ENCODE measurements at regions not wholly inside any gene's neighbourhood (a gene's known extent, or its start where the extent isn't known, plus 50 kb on each side); places are given as distances from the start of the nearest gene placed in this dataset.

GRCh38 chr2:13694673-13695072 lies 937.8 kb upstream of the LRATD1 start:
- no peaks in the 10 kb centered on the region for H3K79me2 ChIP-seq (replicated peaks; ENCODE audit: insufficient read depth)
- no peak overlapping the region for H3K4me3 ChIP-seq
- no peak overlapping the region for H3K27ac ChIP-seq (ENCODE audit: low read depth)
- H3K36me3 Mint-ChIP-seq (ENCODE audit: low read depth), result no peaks in the 10 kb centered on the region
- ATAC-seq (no peak), DNase-seq (ENCODE audit: low spot score) (no peak)
- no peaks in the 10 kb centered on the region; the same call in none of the 2 replicates for H3K9me2 ChIP-seq (ENCODE audit: insufficient read depth)
- no peaks in the 10 kb centered on the region for H3K4me1 ChIP-seq (ENCODE audit: insufficient read depth)
- TF ChIP-seq REST (IDR thresholded peaks at IDR 0.05; ENCODE audit: unreplicated experiment) (no peak), NANOG (IDR thresholded peaks at IDR 0.05; ENCODE audit: borderline replicate concordance) (no peak), STAT1 (IDR thresholded peaks at IDR 0.05; ENCODE audit: unreplicated experiment) (no peak), JUNB (IDR thresholded peaks at IDR 0.05; ENCODE audit: unreplicated experiment) (no peak), ETS1 (IDR thresholded peaks at IDR 0.05) (no peak), CTCF (conservative IDR thresholded peaks at IDR 0.05; ENCODE audit: low read depth in 2 of 2) (no peak), EZH2 (IDR thresholded peaks at IDR 0.05; ENCODE audit: low read depth, unreplicated experiment) (no peak)
- H3K4me2 ChIP-seq, result no peak overlapping the region
- no peak overlapping the region for H2AFZ ChIP-seq
- no peaks in the 10 kb centered on the region for H3K4me1 Mint-ChIP-seq
- no peaks in the 10 kb centered on the region for H3K36me3 ChIP-seq (ENCODE audit: insufficient read depth)
- no peaks in the 10 kb centered on the region for H3K27me3 ChIP-seq (ENCODE audit: insufficient read depth)
- no peaks in the 10 kb centered on the region for H3K27me3 Mint-ChIP-seq (ENCODE audit: insufficient read depth, low read depth, poor library complexity)
- peaks cover 14% of the 10 kb centered on the region for H3K9me3 Mint-ChIP-seq
- no peak overlapping the region for H3K27ac Mint-ChIP-seq
- H3F3A ChIP-seq (replicated peaks; ENCODE audit: low read depth), result no peaks in the 10 kb centered on the region
- no peaks in the 10 kb centered on the region for H4K20me1 ChIP-seq (replicated peaks; ENCODE audit: insufficient read depth)
- no peak overlapping the region for H3K4me3 Mint-ChIP-seq

GRCh38 chr2:13696601-13697000 lies 935.9 kb upstream of the LRATD1 start:
- Histone ChIP-seq H3K4me2 (no peak overlapping the region), H2AFZ (no peak overlapping the region), H3F3A (replicated peaks; ENCODE audit: low read depth) (no peaks in the 10 kb centered on the region), H3K27ac (ENCODE audit: low read depth) (no peak overlapping the region), H3K27me3 (ENCODE audit: insufficient read depth) (no peaks in the 10 kb centered on the region), H3K79me2 (replicated peaks; ENCODE audit: insufficient read depth) (no peaks in the 10 kb centered on the region), H3K36me3 (ENCODE audit: insufficient read depth) (no peaks in the 10 kb centered on the region), H3K4me3 (no peak overlapping the region), H4K20me1 (replicated peaks; ENCODE audit: insufficient read depth) (no peaks in the 10 kb centered on the region; the same call in 1 of the 2 replicates), H3K4me1 (ENCODE audit: insufficient read depth) (no peaks in the 10 kb centered on the region), H3K9me2 (ENCODE audit: insufficient read depth) (no peaks in the 10 kb centered on the region; the same call in 1 of the 2 replicates)
- Mint-ChIP-seq H3K27me3 (ENCODE audit: insufficient read depth, low read depth, poor library complexity) (no peaks in the 10 kb centered on the region), H3K27ac (no peak overlapping the region), H3K36me3 (ENCODE audit: low read depth) (no peaks in the 10 kb centered on the region), H3K4me1 (no peaks in the 10 kb centered on the region), H3K4me3 (no peak overlapping the region), H3K9me3 (peaks cover 6% of the 10 kb centered on the region)
- ATAC-seq (no peak), DNase-seq (ENCODE audit: low spot score) (no peak)
- TF ChIP-seq EZH2phosphoT487 (IDR thresholded peaks at IDR 0.05; ENCODE audit: unreplicated experiment) (no peak), ZNF114 (CRISPR knock-in tag; IDR thresholded peaks at IDR 0.05) (no peak), ETS1 (IDR thresholded peaks at IDR 0.05) (no peak), CTCF (conservative IDR thresholded peaks at IDR 0.05; ENCODE audit: low read depth in 2 of 2) (no peak), REST (IDR thresholded peaks at IDR 0.05; ENCODE audit: unreplicated experiment) (no peak), JUNB (IDR thresholded peaks at IDR 0.05; ENCODE audit: unreplicated experiment) (no peak), POLR2AphosphoS5 (IDR thresholded peaks at IDR 0.05; ENCODE audit: low read depth) (no peak), EZH2 (IDR thresholded peaks at IDR 0.05; ENCODE audit: low read depth, unreplicated experiment) (no peak), STAT1 (IDR thresholded peaks at IDR 0.05; ENCODE audit: unreplicated experiment) (no peak)
